Caco-2 (cell line): ENCODE measurements at regions not wholly inside any gene's neighbourhood (a gene's known extent, or its start where the extent isn't known, plus 50 kb on each side); places are given as distances from the start of the nearest gene placed in this dataset.

ENCODE experiments used
- BruUV-seq: library from RNA; stranded (reverse); fragments of 400-500 nt; replicated peaks from 2 replicates; lab custom pipeline; 2021; lab: Mats Ljungman, UMichigan
- CTCF ChIA-PET: fragments of 300-600 bp; sonication (Branson Sonifier 250); formaldehyde crosslinking; loops from one replicate; lab custom pipeline; 2022; ENCODE audit warnings: antibody characterized with exemption; lab: Charles Lee
- POLR2A ChIA-PET: fragments of 300-600 bp; sonication (Branson Sonifier 250); formaldehyde crosslinking; loops from one replicate; lab custom pipeline; 2022; ENCODE audit warnings: antibody characterized with exemption; lab: Charles Lee
- DNase-seq, 2 experiments: peaks; one replicate each; pipeline versions ENCODE4 v3.0.0 to v3.0.0-alpha.2; 2020 to 2022
- H3K27me3 ChIP-seq: replicated peaks from 2 replicates; pipeline ENCODE4 v1.6.0; 2011; ENCODE audit warnings: low read length; ENCODE audit not compliant: control insufficient read depth, insufficient read depth
- H3K36me3 ChIP-seq: 2 replicates; pipeline ENCODE4 v1.5.1; 2011; ENCODE audit warnings: low read length; ENCODE audit not compliant: control insufficient read depth, insufficient read depth
- H3K4me1 ChIP-seq: fragments of 250-450 bp; sonication (Bioruptor Pico); 2 replicates; pipeline ENCODE4 v1.5.1; 2020; ENCODE audit warnings: mild to moderate bottlenecking
- H3K4me3 ChIP-seq: 2 replicates; pipeline ENCODE4 v1.5.1; 2011; ENCODE audit warnings: low read depth, mild to moderate bottlenecking, control low read depth, low read length
- H3K9me3 ChIP-seq: fragments of 250-450 bp; sonication (Bioruptor Pico); 2 replicates; pipeline ENCODE4 v1.5.1; 2020; ENCODE audit warnings: mild to moderate bottlenecking, moderate library complexity
- H3K27ac Mint-ChIP-seq: one replicate; pipeline ENCODE4 v1.8.0; 2022; ENCODE audit warnings: mixed read lengths; ENCODE audit not compliant: unreplicated experiment
- H3K27me3 Mint-ChIP-seq: one replicate; pipeline ENCODE4 v1.8.0; 2022; ENCODE audit warnings: mixed read lengths; ENCODE audit not compliant: insufficient read depth, unreplicated experiment
- H3K36me3 Mint-ChIP-seq: one replicate; pipeline ENCODE4 v1.8.0; 2022; ENCODE audit warnings: mild to moderate bottlenecking, mixed read lengths; ENCODE audit not compliant: insufficient read depth, unreplicated experiment
- H3K4me1 Mint-ChIP-seq: one replicate; pipeline ENCODE4 v1.8.0; 2022; ENCODE audit warnings: low read depth, mixed read lengths; ENCODE audit not compliant: unreplicated experiment
- H3K4me3 Mint-ChIP-seq: one replicate; pipeline ENCODE4 v1.8.0; 2022; ENCODE audit warnings: mild to moderate bottlenecking, moderate library complexity, mixed read lengths; ENCODE audit not compliant: unreplicated experiment
- H3K9me3 Mint-ChIP-seq: one replicate; pipeline ENCODE4 v1.8.0; 2022; ENCODE audit warnings: mixed read lengths; ENCODE audit not compliant: unreplicated experiment
- CTCF ChIP-seq, 2 experiments: fragments of 200-600 bp in 1 of 2; IDR thresholded peaks; 1 replicate in 1 of 2; 2 replicates in 1 of 2; pipeline versions ENCODE4 v1.5.1 to v1.8.0; 2011 to 2022; ENCODE audit warnings: antibody characterized with exemption in 1 of 2, control low read depth in 1 of 2, inconsistent platforms in 1 of 2, low read depth in 1 of 2, low read length in 1 of 2, mild to moderate bottlenecking in 1 of 2, moderate library complexity in 1 of 2; ENCODE audit not compliant: insufficient read depth in 1 of 2, severe bottlenecking in 1 of 2, unreplicated experiment in 1 of 2
- intact Hi-C: fragments of 100-400 bp; cut with micrococcal nuclease; formaldehyde crosslinking; loops from one replicate; pipeline ENCODE4 v1.10.0; 2022; ENCODE audit not compliant: unreplicated experiment

GRCh38 chr2:207254591-207255464, 89.1 kb upstream of the KLF7 start:
- H3K9me3 ChIP-seq, result no peaks in the 10 kb centered on the region
- H3K36me3 ChIP-seq, result no peaks in the 10 kb centered on the region
- H3K27ac Mint-ChIP-seq, result no peak overlapping the region
- peaks cover 19% of the 10 kb centered on the region for H3K4me1 ChIP-seq
- DNase-seq, result no peak
- no peak overlapping the region for H3K4me3 Mint-ChIP-seq
- peaks cover 21% of the 10 kb centered on the region for H3K4me1 Mint-ChIP-seq
- no peaks in the 10 kb centered on the region for H3K9me3 Mint-ChIP-seq
- H3K27me3 ChIP-seq, result no peaks in the 10 kb centered on the region
- H3K4me3 ChIP-seq, result no peak overlapping the region
- intact Hi-C loops, result loop anchor here (5.0 kb wide), 1 partner anchor 87 kb away; no protein-coding TSS in a partner anchor
- POLR2A ChIA-PET, result no interaction called here
- TF ChIP-seq CTCF (IDR thresholded peaks at IDR 0.05; ENCODE audit: insufficient read depth in 1 of 2, low read depth in 1 of 2, low read length in 1 of 2, severe bottlenecking in 1 of 2, unreplicated experiment in 1 of 2), result no peak
- peaks cover 2% of the 10 kb centered on the region for H3K27me3 Mint-ChIP-seq
- no TSS peak for BruUV-seq
- CTCF ChIA-PET, result no interaction called here
- H3K36me3 Mint-ChIP-seq, result no peaks in the 10 kb centered on the region

GRCh38 chr2:207255565-207256470, 90.1 kb upstream of the KLF7 start:
- peaks cover 19% of the 10 kb centered on the region for H3K4me1 ChIP-seq
- CTCF ChIA-PET, result no interaction called here

More at GRCh38 chr2:207255565-207256470, 90.1 kb upstream of the KLF7 start:
- BruUV-seq, result no TSS peak
- POLR2A ChIA-PET, result no interaction called here
- H3K4me3 ChIP-seq, result no peak overlapping the region
- H3K9me3 ChIP-seq, result no peaks in the 10 kb centered on the region
- Mint-ChIP-seq H3K27me3 (peaks cover 2% of the 10 kb centered on the region), H3K4me1 (peaks cover 21% of the 10 kb centered on the region), H3K4me3 (no peak overlapping the region), H3K36me3 (no peaks in the 10 kb centered on the region), H3K27ac (no peak overlapping the region), H3K9me3 (no peaks in the 10 kb centered on the region)
- no peaks in the 10 kb centered on the region for H3K36me3 ChIP-seq
- no peak for DNase-seq
- intact Hi-C loops, result loop anchor here (5.0 kb wide), 1 partner anchor 86 kb away; no protein-coding TSS in a partner anchor
- H3K27me3 ChIP-seq, result no peaks in the 10 kb centered on the region
- TF ChIP-seq CTCF (IDR thresholded peaks at IDR 0.05; ENCODE audit: insufficient read depth in 1 of 2, low read depth in 1 of 2, low read length in 1 of 2, severe bottlenecking in 1 of 2, unreplicated experiment in 1 of 2), result no peak
